ENCODE measurements at regions not wholly inside any gene's neighbourhood (a gene's known extent, or its start where the extent isn't known, plus 50 kb on each side); places are given as distances from the start of the nearest gene placed in this dataset.

GRCh38 chr10:109247814-109248213, 675.5 kb downstream of the XPNPEP1 start:
- H3K4ac ChIP-seq (replicated peaks; ENCODE audit: insufficient read length, low read depth, low read length): no peak overlapping the region
- no peaks in the 10 kb centered on the region for H4K20me1 ChIP-seq (replicated peaks in 1 of 2; ENCODE audit: control insufficient read depth in 1 of 2, insufficient read depth in 2 of 2, low read length in 2 of 2)
- H3K14ac ChIP-seq (ENCODE audit: insufficient read length): no peak overlapping the region
- no peaks in the 10 kb centered on the region for H3K9me3 ChIP-seq (ENCODE audit: insufficient read depth in 2 of 2, low read depth in 1 of 2, low read length in 1 of 2)
- H3K23me2 ChIP-seq (ENCODE audit: low read depth, low read length): no peaks in the 10 kb centered on the region
- no peak overlapping the region for H2BK5ac ChIP-seq (ENCODE audit: low read depth, low read length)
- H2AFZ ChIP-seq (ENCODE audit: low read length): no peak overlapping the region
- H3K27ac ChIP-seq (ENCODE audit: low read depth, low read length): no peak overlapping the region
- H3K4me3 ChIP-seq (ENCODE audit: extremely low read depth in 1 of 4, insufficient read depth in 2 of 4, low read depth in 3 of 4, low read length in 4 of 4): no peak overlapping the region
- H4K8ac ChIP-seq (ENCODE audit: extremely low read depth, insufficient read depth, low read length): no peak overlapping the region
- DNase-seq (ENCODE audit: low read depth in 1 of 2, low spot score in 2 of 2): no peak
- H3K18ac ChIP-seq (ENCODE audit: extremely low read depth, low read length): no peak overlapping the region
- FAIRE-seq: no peak
- H2BK12ac ChIP-seq (ENCODE audit: low read depth, low read length): no peak overlapping the region
- H2AK5ac ChIP-seq (ENCODE audit: low read depth, low read length): no peak overlapping the region
- H3K4me1 ChIP-seq (replicated peaks in 1 of 4; ENCODE audit: control insufficient read depth in 3 of 4, insufficient read depth in 4 of 4, low read length in 3 of 4): no peaks in the 10 kb centered on the region
- H3K4me2 ChIP-seq (ENCODE audit: insufficient read depth in 1 of 2, low read depth in 2 of 2, low read length in 2 of 2): no peak overlapping the region
- no peaks in the 10 kb centered on the region for H3K27me3 ChIP-seq (replicated peaks in 1 of 4; ENCODE audit: control insufficient read depth in 3 of 4, extremely low read depth in 1 of 4, insufficient read depth in 3 of 4, low read length in 3 of 4)
- H2BK15ac ChIP-seq (ENCODE audit: low read length): no peak overlapping the region
- CTCF ChIA-PET (ENCODE audit: partially characterized antibody): no interaction called here
- no peak for TF ChIP-seq TAF7 (optimal IDR thresholded peaks at IDR 0.05; ENCODE audit: borderline replicate concordance, low read depth, low read length)
- TF ChIP-seq JUND (IDR thresholded peaks at IDR 0.05; ENCODE audit: low read length): no peak
- no peak for TF ChIP-seq TCF12 (IDR thresholded peaks at IDR 0.05; ENCODE audit: low read depth, low read length)
- no peak for TF ChIP-seq NANOG (IDR thresholded peaks at IDR 0.05; ENCODE audit: insufficient read depth, low read depth, low read length, poor library complexity, severe bottlenecking)
- no peak for TF ChIP-seq ASH2L (IDR thresholded peaks at IDR 0.05; ENCODE audit: low read length)
- no peak for TF ChIP-seq SP1 (IDR thresholded peaks at IDR 0.05; ENCODE audit: low read depth, low read length)
- TF ChIP-seq SP2 (IDR thresholded peaks at IDR 0.05; ENCODE audit: low read length): no peak
- TF ChIP-seq POLR2AphosphoS5 (IDR thresholded peaks at IDR 0.05; ENCODE audit: low read depth, low read length): no peak
- no peak for TF ChIP-seq USF2 (IDR thresholded peaks at IDR 0.05; ENCODE audit: low read length)
- H3K9ac ChIP-seq (replicated peaks in 1 of 4; ENCODE audit: extremely low read depth in 1 of 4, low read depth in 3 of 4, low read length in 3 of 4): no peak overlapping the region
- no peaks in the 10 kb centered on the region for H3K36me3 ChIP-seq (ENCODE audit: control insufficient read depth in 2 of 4, insufficient read depth in 4 of 4, low read length in 3 of 4)
- WGBS, 2 experiments (ENCODE audit: extremely low coverage in 1 of 2, insufficient coverage in 1 of 2, insufficient read length in 1 of 2, insufficient replicate concordance in 2 of 2, low coverage in 1 of 2, low lambda C conversion rate in 2 of 2, missing lambda C conversion rate in 1 of 2): 100% methylated on average over 1 of the region's 1 CpG; no CpG with 5 or more reads in 1 of the 2 experiments
- no peak overlapping the region for H3K23ac ChIP-seq (ENCODE audit: insufficient read length)
- no peaks in the 10 kb centered on the region for H3K79me1 ChIP-seq (ENCODE audit: low read depth, low read length)
- no peak overlapping the region for H4K5ac ChIP-seq (ENCODE audit: insufficient read length, low read depth, low read length)
- no peak overlapping the region for H2BK20ac ChIP-seq (ENCODE audit: low read length)
- no peak overlapping the region for H2BK120ac ChIP-seq (replicated peaks; ENCODE audit: low read depth, low read length)
- H3K79me2 ChIP-seq (ENCODE audit: control insufficient read depth in 1 of 2, insufficient read depth in 2 of 2, low read length in 2 of 2): no peaks in the 10 kb centered on the region
- POLR2A ChIA-PET (ENCODE audit: partially characterized antibody): no interaction called here
- H4K91ac ChIP-seq (replicated peaks; ENCODE audit: insufficient read length, low read length): no peak overlapping the region
- H3K56ac ChIP-seq (replicated peaks; ENCODE audit: insufficient read length, low read depth, low read length): no peak overlapping the region
